Tibial artery (tissue), 4 donors: ENCODE measurements at regions not wholly inside any gene's neighbourhood (a gene's known extent, or its start where the extent isn't known, plus 50 kb on each side); places are given as distances from the start of the nearest gene placed in this dataset.

ENCODE experiments used
- DNase-seq, 2 donors: peaks; one replicate each; pipeline ENCODE4 v3.0.0-alpha.2; 2019
- H3K27ac ChIP-seq, 2 donors: fragments of 200-600 bp; sonication (generic) in 1 of 2; 1 replicate in 1 of 2; 2 replicates in 1 of 2; pipeline ENCODE4 v1.5.1; 2018 to 2019; ENCODE audit warnings: mild to moderate bottlenecking in 1 of 2
- H3K27me3 ChIP-seq, 2 donors: fragments of 200-600 bp; sonication (generic) in 1 of 2; one replicate each; pipeline versions ENCODE4 v1.5.1 to v1.6.0; 2016 to 2019
- H3K36me3 ChIP-seq, 3 donors: fragments of 200-600 bp; sonication (generic) in 2 of 3; one replicate each; pipeline ENCODE4 v1.5.1; 2016 to 2019; ENCODE audit warnings: mild to moderate bottlenecking in 2 of 3
- H3K4me1 ChIP-seq, 4 donors: fragments of 200-600 bp; sonication (generic) in 2 of 4; 1 replicate in 3 of 4; 2 replicates in 1 of 4; pipeline ENCODE4 v1.5.1; 2016 to 2019
- H3K4me3 ChIP-seq, 2 donors: fragments of 200-600 bp; sonication (generic) in 1 of 2; 1 replicate in 1 of 2; 2 replicates in 1 of 2; pipeline ENCODE4 v1.5.1; 2018 to 2019; ENCODE audit warnings: mild to moderate bottlenecking in 2 of 2
- H3K9me3 ChIP-seq, 3 donors: fragments of 200-600 bp; sonication (generic) in 1 of 3; one replicate each; pipeline ENCODE4 v1.5.1; 2016 to 2019
- CTCF ChIP-seq, 2 experiments: fragments of 200-600 bp in 1 of 2; fragments of 450-650 bp in 1 of 2; IDR thresholded peaks; one replicate each; pipeline ENCODE4 v1.5.1; 2017 to 2019; ENCODE audit warnings: antibody characterized with exemption in 2 of 2, mild to moderate bottlenecking in 1 of 2, moderate library complexity in 1 of 2
- intact Hi-C: fragments of 100-400 bp; cut with DNase I; formaldehyde crosslinking; loops from one replicate; pipeline ENCODE4 v1.15.0; 2023; ENCODE audit warnings: low total_unique reads

GRCh38 chr2:158889135-158889853, 79.1 kb upstream of the TANC1 start:
- H3K27ac ChIP-seq = no peak overlapping the region
- H3K36me3 ChIP-seq = no peaks in the 10 kb centered on the region
- H3K9me3 ChIP-seq = no peaks in the 10 kb centered on the region
- H3K27me3 ChIP-seq = peaks cover 0 to 4% of the 10 kb centered on the region in 2 donors
- no peak overlapping the region for H3K4me3 ChIP-seq
- DNase-seq = no peak
- intact Hi-C loops = no loop called here
- no peaks in the 10 kb centered on the region for H3K4me1 ChIP-seq
- no peak for TF ChIP-seq CTCF (IDR thresholded peaks at IDR 0.05)

- Histone ChIP-seq H3K27me3 (peaks cover 0 to 4% of the 10 kb centered on the region in 2 donors), H3K36me3 (no peaks in the 10 kb centered on the region), H3K4me3 (no peak overlapping the region), H3K9me3 (no peaks in the 10 kb centered on the region), H3K4me1 (no peaks in the 10 kb centered on the region), H3K27ac (no peak overlapping the region)
- intact Hi-C loops = no loop called here
- no peak for TF ChIP-seq CTCF (IDR thresholded peaks at IDR 0.05)
- DNase-seq = no peak
Measured at GRCh38 chr2:158890296-158890905, 78.0 kb upstream of the TANC1 start.

GRCh38 chr2:158893026-158893425, 75.4 kb upstream of the TANC1 start:
- Histone ChIP-seq H3K27me3 (no peaks in the 10 kb centered on the region), H3K27ac (no peak overlapping the region), H3K4me3 (no peak overlapping the region), H3K9me3 (no peaks in the 10 kb centered on the region), H3K4me1 (no peaks in the 10 kb centered on the region), H3K36me3 (no peaks in the 10 kb centered on the region)
- DNase-seq = no peak
- intact Hi-C loops = no loop called here
- no peak for TF ChIP-seq CTCF (IDR thresholded peaks at IDR 0.05)

- Histone ChIP-seq H3K4me3 (no peak overlapping the region), H3K4me1 (no peaks in the 10 kb centered on the region), H3K27ac (no peak overlapping the region), H3K27me3 (no peaks in the 10 kb centered on the region), H3K9me3 (no peaks in the 10 kb centered on the region), H3K36me3 (no peaks in the 10 kb centered on the region)
- intact Hi-C loops = no loop called here
- no peak for DNase-seq
- TF ChIP-seq CTCF (IDR thresholded peaks at IDR 0.05) = no peak
Measured at GRCh38 chr2:158893474-158893873, 75.0 kb upstream of the TANC1 start.

- intact Hi-C loops = no loop called here
- no peak for TF ChIP-seq CTCF (IDR thresholded peaks at IDR 0.05)
- no peak for DNase-seq
Measured at GRCh38 chr2:158894078-158894477, 74.4 kb upstream of the TANC1 start.

More at GRCh38 chr2:158894078-158894477, 74.4 kb upstream of the TANC1 start:
- H3K9me3 ChIP-seq = no peaks in the 10 kb centered on the region
- no peaks in the 10 kb centered on the region for H3K27me3 ChIP-seq
- H3K27ac ChIP-seq = no peak overlapping the region
- H3K4me3 ChIP-seq = no peak overlapping the region
- no peaks in the 10 kb centered on the region for H3K4me1 ChIP-seq
- no peaks in the 10 kb centered on the region for H3K36me3 ChIP-seq
